Ascending aorta (tissue), 2 donors: ENCODE measurements at regions not wholly inside any gene's neighbourhood (a gene's known extent, or its start where the extent isn't known, plus 50 kb on each side); places are given as distances from the start of the nearest gene placed in this dataset.
"Not testable (repeated sequence)": the region's sequence is repeated elsewhere in the genome, so short reads cannot be mapped to it uniquely, and the experiment has no call there.

Experiments used
- DNase-seq, 2 donors: peaks; one replicate each; pipeline ENCODE4 v3.0.0-alpha.2; 2019; ENCODE audit warnings: low spot score in 2 of 2
- H3K27ac ChIP-seq, 2 donors: fragments of 200-600 bp; sonication (generic); one replicate each; pipeline ENCODE4 v1.5.1; 2016 to 2017; ENCODE audit warnings: mild to moderate bottlenecking in 1 of 2
- H3K27me3 ChIP-seq: fragments of 200-600 bp; sonication (generic); one replicate; pipeline ENCODE4 v1.5.1; 2017
- H3K36me3 ChIP-seq, 2 donors: fragments of 200-600 bp; sonication (generic); one replicate each; pipeline ENCODE4 v1.5.1; 2016
- H3K4me1 ChIP-seq, 2 donors: fragments of 200-600 bp; sonication (generic); one replicate each; pipeline ENCODE4 v1.5.1; 2016 to 2017; ENCODE audit warnings: mild to moderate bottlenecking in 1 of 2
- H3K4me3 ChIP-seq, 2 donors: fragments of 200-600 bp; sonication (generic); one replicate each; pipeline ENCODE4 v1.5.1; 2016 to 2017; ENCODE audit warnings: mild to moderate bottlenecking in 1 of 2
- H3K9me3 ChIP-seq, 2 donors: fragments of 200-600 bp; sonication (generic); one replicate each; pipeline ENCODE4 v1.5.1; 2016
- CTCF ChIP-seq, 3 experiments: fragments of 200-600 bp in 2 of 3; fragments of 450-650 bp in 1 of 3; sonication (generic) in 2 of 3; IDR thresholded peaks; one replicate each; pipeline ENCODE4 v1.5.1; 2016 to 2019; ENCODE audit warnings: antibody characterized with exemption in 3 of 3, mild to moderate bottlenecking in 1 of 3, moderate library complexity in 1 of 3
- intact Hi-C: fragments of 100-400 bp; cut with DNase I; formaldehyde crosslinking; loops from one replicate; pipeline ENCODE4 v1.15.1; 2023

GRCh38 chr3:65148687-65149086, 460.9 kb upstream of the ADAMTS9 start:
- TF ChIP-seq CTCF (IDR thresholded peaks at IDR 0.05) = no peak
- Histone ChIP-seq H3K36me3 (no peaks in the 10 kb centered on the region), H3K4me3 (no peak overlapping the region), H3K9me3 (no peaks in the 10 kb centered on the region), H3K27ac (no peak overlapping the region), H3K27me3 (no peaks in the 10 kb centered on the region), H3K4me1 (no peaks in the 10 kb centered on the region)
- intact Hi-C loops = no loop called here
- DNase-seq = no peak

- Histone ChIP-seq H3K9me3 (no peaks in the 10 kb centered on the region), H3K36me3 (no peaks in the 10 kb centered on the region), H3K27ac (no peak overlapping the region), H3K4me3 (no peak overlapping the region), H3K27me3 (no peaks in the 10 kb centered on the region), H3K4me1 (no peaks in the 10 kb centered on the region)
- no peak for DNase-seq
- TF ChIP-seq CTCF (IDR thresholded peaks at IDR 0.05) = no peak
- intact Hi-C loops = no loop called here
Measured at GRCh38 chr3:65146179-65146578, 458.4 kb upstream of the ADAMTS9 start.

- intact Hi-C loops = no loop called here
Measured at GRCh38 chr3:65145680-65146079, 457.9 kb upstream of the ADAMTS9 start.

GRCh38 chr3:65144791-65145351, 457.1 kb upstream of the ADAMTS9 start:
- no peaks in the 10 kb centered on the region for H3K36me3 ChIP-seq
- H3K4me1 ChIP-seq = no peaks in the 10 kb centered on the region
- no peak overlapping the region for H3K4me3 ChIP-seq
- no peak for DNase-seq
- intact Hi-C loops = no loop called here
- no peaks in the 10 kb centered on the region for H3K27me3 ChIP-seq
- no peak for TF ChIP-seq CTCF (IDR thresholded peaks at IDR 0.05)
- no peak overlapping the region for H3K27ac ChIP-seq
- H3K9me3 ChIP-seq = no peaks in the 10 kb centered on the region

More at GRCh38 chr3:65145680-65146079, 457.9 kb upstream of the ADAMTS9 start:
- DNase-seq = no peak
- Histone ChIP-seq H3K4me3 (no peak overlapping the region), H3K27me3 (no peaks in the 10 kb centered on the region), H3K9me3 (no peaks in the 10 kb centered on the region), H3K36me3 (no peaks in the 10 kb centered on the region), H3K27ac (no peak overlapping the region), H3K4me1 (no peaks in the 10 kb centered on the region)
- TF ChIP-seq CTCF (IDR thresholded peaks at IDR 0.05) = no peak

- no peak overlapping the region for H3K27ac ChIP-seq
- no peak for DNase-seq
- no peaks in the 10 kb centered on the region for H3K36me3 ChIP-seq
- TF ChIP-seq CTCF (IDR thresholded peaks at IDR 0.05) = no peak
- H3K9me3 ChIP-seq = no peaks in the 10 kb centered on the region
- no peak overlapping the region for H3K4me3 ChIP-seq
- intact Hi-C loops = no loop called here
- H3K27me3 ChIP-seq = no peaks in the 10 kb centered on the region
- no peaks in the 10 kb centered on the region for H3K4me1 ChIP-seq
Measured at GRCh38 chr3:65142456-65142855, 454.7 kb upstream of the ADAMTS9 start.

GRCh38 chr3:65138556-65138955, 450.8 kb upstream of the ADAMTS9 start:
- Histone ChIP-seq H3K4me1 (no peaks in the 10 kb centered on the region), H3K9me3 (no peaks in the 10 kb centered on the region), H3K4me3 (no peak overlapping the region), H3K36me3 (no peaks in the 10 kb centered on the region), H3K27me3 (no peaks in the 10 kb centered on the region), H3K27ac (no peak overlapping the region)
- no peak for DNase-seq
- TF ChIP-seq CTCF (IDR thresholded peaks at IDR 0.05) = no peak
- intact Hi-C loops = no loop called here

GRCh38 chr3:65133752-65134151, 446.0 kb upstream of the ADAMTS9 start:
- intact Hi-C loops, H3K9me3 ChIP-seq, H3K27me3 ChIP-seq, DNase-seq, H3K4me1 ChIP-seq, H3K36me3 ChIP-seq, H3K27ac ChIP-seq, H3K4me3 ChIP-seq: not testable (repeated sequence)
